ENCODE measurements at regions not wholly inside any gene's neighbourhood (a gene's known extent, or its start where the extent isn't known, plus 50 kb on each side); places are given as distances from the start of the nearest gene placed in this dataset.

- TF ChIP-seq CTCF (conservative IDR thresholded peaks at IDR 0.05 in 1 of 2, IDR thresholded peaks at IDR 0.05 in 1 of 2; ENCODE audit: low read depth in 1 of 2, low read length in 2 of 2) (no peak), EZH2 (IDR thresholded peaks at IDR 0.05; ENCODE audit: low read length, missing control alignments) (no peak)
These were observed 268.9 kb upstream of the SEMA3C start for GRCh38 chr7:81187753-81188152.

All from fibroblast of lung (primary cell).